Middle frontal gyrus (tissue), 1 donor: ENCODE measurements at regions not wholly inside any gene's neighbourhood (a gene's known extent, or its start where the extent isn't known, plus 50 kb on each side); places are given as distances from the start of the nearest gene placed in this dataset.
"Not testable (repeated sequence)": the region's sequence is repeated elsewhere in the genome, so short reads cannot be mapped to it uniquely, and the experiment has no call there.

Experiments used
- DNase-seq: peaks from one replicate; pipeline ENCODE4 v3.0.0-alpha.2; 2015; ENCODE audit warnings: low spot score; ENCODE audit errors: extremely low spot score

GRCh38 chr4:152197211-152197610 is 338.7 kb downstream of the FBXW7 start:
- no peak for DNase-seq

- DNase-seq: no peak
These were observed 340.0 kb downstream of the FBXW7 start for GRCh38 chr4:152195888-152196287.

- DNase-seq: no peak
These were observed 342.8 kb downstream of the FBXW7 start for GRCh38 chr4:152193059-152193458.

DNA sequence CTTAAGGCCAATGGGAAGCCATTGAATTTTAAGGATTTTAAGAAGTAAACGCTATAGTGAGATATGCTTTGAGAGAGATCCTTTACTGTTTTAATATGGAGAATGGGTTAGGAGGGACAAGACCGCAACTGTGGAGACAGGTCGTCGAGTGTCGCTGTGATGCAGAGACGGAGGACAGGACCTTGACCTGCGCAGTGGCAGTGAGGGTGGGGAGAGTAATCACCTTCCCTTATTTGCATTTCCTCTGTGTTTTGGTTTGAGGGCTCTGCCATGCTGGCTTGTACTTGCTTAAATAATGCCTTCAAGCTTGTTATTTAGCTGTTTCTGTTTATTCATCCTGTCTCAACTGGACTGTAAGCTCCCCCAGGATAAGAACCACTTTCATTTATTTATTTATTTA is 345.0 kb downstream of the FBXW7 start:
- no peak for DNase-seq

GRCh38 chr4:152189451-152190179 is 346.3 kb downstream of the FBXW7 start:
- DNase-seq: no peak

GRCh38 chr4:152188801-152189200 is 347.1 kb downstream of the FBXW7 start:
- no peak for DNase-seq

GRCh38 chr4:152187693-152188092 is 348.2 kb downstream of the FBXW7 start:
- DNase-seq: no peak

DNA sequence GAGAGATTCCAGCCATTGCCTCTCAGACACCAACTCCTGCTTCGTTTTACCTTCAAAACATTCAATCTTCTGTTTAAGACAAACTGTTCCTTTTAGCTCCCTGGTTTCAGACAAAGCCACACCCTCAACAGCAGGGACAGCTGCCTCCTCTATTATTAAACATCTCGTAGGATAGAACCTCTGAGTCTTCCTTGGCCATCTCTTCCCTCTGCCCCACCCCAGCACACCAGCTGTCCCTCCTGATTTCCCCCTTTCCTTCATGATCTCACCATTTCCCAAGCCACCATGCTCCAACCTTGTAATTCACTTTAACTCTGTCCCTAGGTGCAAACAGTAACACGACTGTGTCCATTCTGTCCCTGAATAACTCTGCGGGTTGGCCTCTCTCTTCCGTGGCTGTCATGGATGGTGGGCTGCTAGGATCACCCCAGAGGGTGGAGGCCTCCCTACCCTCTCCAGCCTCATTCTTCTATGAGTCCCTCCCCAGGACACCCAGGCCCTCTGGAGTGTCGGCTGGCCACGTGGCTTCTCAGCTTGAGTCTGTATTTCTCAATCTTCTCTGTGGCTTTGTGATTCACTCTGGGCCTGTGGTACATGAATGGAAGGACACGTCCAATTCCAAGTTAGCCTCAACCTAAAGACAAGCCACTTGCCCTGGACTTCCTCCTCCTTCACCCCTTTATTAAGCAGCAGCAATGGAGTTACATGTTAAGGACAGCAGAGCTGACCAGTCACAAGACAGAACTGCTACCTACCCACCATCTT is 349.9 kb downstream of the FBXW7 start:
- no peak for DNase-seq

GRCh38 chr4:152181150-152181549 is 354.7 kb downstream of the FBXW7 start:
- DNase-seq: no peak

DNA sequence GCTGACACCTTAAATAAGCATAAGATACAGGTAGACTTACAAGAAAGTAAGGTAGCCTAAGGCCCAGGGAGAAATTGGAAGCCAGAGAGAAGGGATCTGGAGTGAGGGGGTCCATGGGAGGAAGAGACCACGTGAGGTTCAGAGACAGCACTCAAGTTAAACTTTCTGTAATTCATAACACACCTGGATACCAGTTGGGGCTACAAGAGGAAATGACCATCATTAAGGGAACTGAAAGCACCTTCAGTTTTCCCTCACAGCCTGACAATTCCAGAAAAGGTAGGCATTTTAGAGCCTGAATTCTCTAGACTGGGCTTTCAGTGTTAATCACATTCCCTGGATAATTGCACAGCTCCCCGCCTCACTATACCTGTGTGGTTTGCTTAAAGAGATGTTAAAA is 355.5 kb downstream of the FBXW7 start:
- no peak for DNase-seq

GRCh38 chr4:152177538-152177937 is 358.4 kb downstream of the FBXW7 start:
- DNase-seq: not testable (repeated sequence)

DNA sequence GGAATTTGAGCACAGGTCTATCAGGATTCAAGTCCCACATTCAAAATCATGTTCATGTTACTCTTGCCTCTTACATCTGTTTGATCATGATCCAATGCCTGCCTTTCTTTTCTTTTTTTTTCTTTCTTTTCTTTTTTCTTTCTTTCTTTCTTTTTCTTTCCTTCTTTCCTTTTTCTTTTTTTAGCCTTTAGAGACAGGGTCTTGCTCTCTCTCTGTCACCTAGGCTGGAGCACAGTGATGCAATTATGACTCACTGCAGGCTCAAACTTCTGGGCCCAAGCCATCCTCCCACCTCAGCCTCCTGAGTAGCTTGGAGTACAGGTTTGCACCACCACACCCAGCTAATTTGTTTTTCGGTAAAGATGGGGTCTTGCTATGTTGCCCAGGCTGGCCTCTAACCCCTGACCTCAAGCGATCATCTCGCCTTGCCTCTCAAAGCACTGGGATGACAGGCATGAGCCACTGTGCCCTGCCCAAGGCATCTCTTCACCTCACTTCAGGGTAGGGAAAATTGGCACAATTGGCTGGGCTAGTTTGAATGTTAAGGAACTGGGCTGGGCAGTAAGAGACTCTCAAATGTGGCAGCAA is 359.2 kb downstream of the FBXW7 start:
- DNase-seq: no peak

DNA sequence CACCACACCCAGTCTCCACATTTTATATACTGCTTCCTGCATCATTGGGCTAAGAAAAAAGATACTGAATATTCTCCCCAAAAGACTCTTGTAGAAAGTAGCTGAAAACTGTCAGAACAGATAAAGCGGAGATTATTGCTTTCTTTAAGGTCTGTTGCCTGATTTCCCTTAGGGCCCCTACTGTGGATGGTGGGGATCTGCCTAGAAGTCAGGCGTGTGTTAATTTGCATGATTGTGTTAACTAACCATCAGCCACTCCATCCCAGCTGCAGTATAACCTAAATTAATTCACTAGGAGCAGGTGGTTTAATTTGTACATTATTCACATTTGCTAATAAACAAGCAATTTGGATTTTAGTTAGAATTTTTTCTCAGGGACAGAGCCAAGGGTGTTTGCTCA is 360.3 kb downstream of the FBXW7 start:
- DNase-seq: no peak

- no peak for DNase-seq
These were observed 363.7 kb downstream of the FBXW7 start for GRCh38 chr4:152172146-152172545.

DNA sequence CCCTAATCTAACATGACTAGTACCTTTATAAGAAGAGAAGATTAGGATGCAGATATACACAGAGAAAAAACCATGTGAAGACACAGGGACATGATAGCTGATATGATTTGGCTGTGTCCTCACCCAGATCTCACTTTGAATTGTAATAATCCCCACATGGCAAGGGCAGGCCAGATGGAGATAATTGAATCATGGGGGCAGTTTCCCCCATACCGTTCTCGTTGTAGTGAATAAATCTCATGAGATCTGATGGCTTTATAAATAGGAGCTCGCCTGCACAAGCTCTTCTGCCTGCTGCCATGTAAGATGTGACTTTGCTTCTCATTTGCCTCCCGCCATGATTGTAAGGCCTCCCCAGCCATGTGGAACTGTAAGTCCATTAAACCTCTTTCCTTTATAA is 364.3 kb downstream of the FBXW7 start:
- DNase-seq: no peak

- no peak for DNase-seq
These were observed 366.2 kb downstream of the FBXW7 start for GRCh38 chr4:152169683-152170082.

DNA sequence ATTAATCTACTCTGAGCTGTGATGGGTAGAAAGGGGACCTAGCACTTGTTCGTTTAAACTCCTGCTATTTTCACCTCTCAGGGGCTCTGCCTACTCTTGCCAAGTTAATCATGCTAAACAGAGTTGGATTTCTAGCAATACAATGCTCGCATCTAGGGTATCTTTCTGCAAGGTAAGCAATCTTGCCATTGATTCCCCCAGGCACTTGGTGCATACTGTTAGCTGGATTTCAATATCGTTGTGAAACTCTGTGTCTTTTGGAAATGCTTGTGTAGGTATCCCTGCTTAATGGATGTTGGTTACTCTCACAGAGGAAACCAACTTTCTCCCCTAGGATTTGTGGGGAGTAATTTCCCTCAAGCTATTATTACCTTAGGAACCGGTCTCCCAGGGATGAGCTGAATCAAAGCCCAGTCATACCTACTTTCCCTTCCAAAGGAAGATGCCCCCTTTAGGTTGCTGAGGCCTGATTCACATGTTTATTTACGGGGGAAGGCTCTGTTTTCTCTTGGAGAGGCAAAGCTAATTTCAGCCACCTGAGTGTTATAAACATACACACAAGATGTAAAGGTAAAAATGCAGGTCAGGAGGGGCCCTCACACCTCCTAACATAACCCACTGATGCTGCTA is 366.8 kb downstream of the FBXW7 start:
- no peak for DNase-seq

DNA sequence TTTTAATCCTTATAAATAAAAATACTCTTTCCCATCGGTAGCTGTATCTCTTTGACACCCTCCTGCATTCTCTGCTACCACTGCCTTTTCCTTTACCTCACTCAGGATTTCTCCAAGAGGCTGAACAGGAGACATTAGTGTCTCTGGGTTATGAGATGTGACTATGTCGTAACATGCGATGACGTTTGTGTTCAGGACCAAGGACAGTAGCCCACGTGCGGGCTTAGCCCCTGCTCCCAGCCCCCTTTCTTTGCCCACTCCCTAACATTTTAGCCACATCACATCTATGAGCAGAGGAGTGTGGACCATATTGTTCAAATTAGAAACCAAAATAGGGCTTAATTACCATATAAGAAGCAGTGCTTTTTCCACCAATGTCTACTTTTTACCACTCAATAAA is 369.3 kb downstream of the FBXW7 start:
- DNase-seq: no peak

DNA sequence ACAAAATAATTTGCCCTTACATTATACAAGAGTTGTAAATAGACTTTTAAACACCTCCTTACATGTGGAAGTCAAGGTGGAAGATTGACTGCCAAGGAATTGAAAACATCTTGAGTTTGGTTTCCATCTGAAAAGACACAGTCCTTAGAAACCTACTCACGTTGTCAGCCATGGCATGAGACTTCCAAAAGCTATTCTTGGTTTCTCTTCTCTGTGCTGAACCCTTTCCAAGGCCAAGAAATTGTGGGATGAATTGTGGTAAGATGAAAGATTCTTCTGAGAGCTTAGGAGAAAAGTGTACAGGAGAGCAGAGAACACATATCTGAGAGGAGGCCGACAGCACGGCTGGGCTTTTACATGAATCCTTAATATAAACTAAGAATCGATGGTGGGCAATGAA is 370.0 kb downstream of the FBXW7 start:
- DNase-seq: no peak

- no peak for DNase-seq
These were observed 370.7 kb downstream of the FBXW7 start for GRCh38 chr4:152165146-152165545.

DNA sequence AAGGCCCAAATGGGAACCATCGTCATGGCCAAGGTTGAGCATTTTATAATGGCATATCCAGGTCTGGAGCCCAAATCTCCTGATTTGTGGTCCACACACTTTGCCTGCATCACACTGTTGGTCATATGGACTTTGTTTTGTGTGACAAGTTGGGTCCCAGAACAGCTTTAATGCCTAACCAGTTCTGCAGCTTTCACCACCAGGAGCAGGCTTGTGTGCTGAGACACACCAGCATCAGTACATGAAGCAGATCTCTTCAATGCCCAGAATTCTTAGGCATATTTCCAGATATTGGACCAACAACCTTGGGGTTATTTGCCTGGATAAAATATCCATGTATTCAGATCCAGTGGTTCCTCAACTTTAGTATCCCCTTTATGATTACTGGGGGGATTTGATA is 371.3 kb downstream of the FBXW7 start:
- DNase-seq: no peak

GRCh38 chr4:152162331-152162697 is 373.6 kb downstream of the FBXW7 start:
- no peak for DNase-seq
